22Rv1 (cell line): ENCODE measurements at regions not wholly inside any gene's neighbourhood (a gene's known extent, or its start where the extent isn't known, plus 50 kb on each side); places are given as distances from the start of the nearest gene placed in this dataset.

ENCODE experiments used
- H3K27ac ChIP-seq: fragments of 450-650 bp; 2 replicates; pipeline ENCODE4 v1.5.1; 2017
- ZFX ChIP-seq: fragments of 450-650 bp; IDR thresholded peaks from 2 replicates; pipeline ENCODE4 v1.6.1; 2017; ENCODE audit warnings: antibody characterized with exemption, borderline replicate concordance
- TF ChIP-seq, protein P1 (sequence below): fragments of 450-650 bp; IDR thresholded peaks from 2 replicates; pipeline ENCODE4 v1.5.1; 2017; ENCODE audit warnings: mild to moderate bottlenecking

DNA sequence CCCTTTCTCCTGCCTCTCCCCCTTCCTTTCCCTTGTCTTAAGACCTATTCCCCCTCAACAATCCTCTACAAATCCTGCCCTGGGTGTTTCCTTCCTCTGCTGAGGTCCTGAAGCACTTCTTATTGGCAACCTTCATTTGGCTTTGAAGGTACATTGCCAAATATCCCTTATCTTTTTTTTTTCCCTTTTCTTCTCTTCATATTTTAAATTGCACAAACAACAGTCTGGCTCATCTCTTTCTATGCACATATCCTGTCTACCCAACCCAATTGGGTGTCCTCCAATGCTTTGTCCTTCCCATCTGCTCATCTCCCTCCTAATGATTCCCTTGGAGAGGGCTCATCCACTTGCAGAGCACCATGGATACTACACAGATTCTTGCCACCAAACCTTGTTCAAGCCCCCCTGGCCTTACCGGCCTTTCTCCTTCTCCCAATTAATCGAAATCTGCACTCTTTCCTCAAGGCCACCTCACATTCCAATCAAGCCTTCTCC lies 537.9 kb upstream of the JARID2 start:
- H3K27ac ChIP-seq, result no peak overlapping the region
- TF ChIP-seq, protein P1, sequence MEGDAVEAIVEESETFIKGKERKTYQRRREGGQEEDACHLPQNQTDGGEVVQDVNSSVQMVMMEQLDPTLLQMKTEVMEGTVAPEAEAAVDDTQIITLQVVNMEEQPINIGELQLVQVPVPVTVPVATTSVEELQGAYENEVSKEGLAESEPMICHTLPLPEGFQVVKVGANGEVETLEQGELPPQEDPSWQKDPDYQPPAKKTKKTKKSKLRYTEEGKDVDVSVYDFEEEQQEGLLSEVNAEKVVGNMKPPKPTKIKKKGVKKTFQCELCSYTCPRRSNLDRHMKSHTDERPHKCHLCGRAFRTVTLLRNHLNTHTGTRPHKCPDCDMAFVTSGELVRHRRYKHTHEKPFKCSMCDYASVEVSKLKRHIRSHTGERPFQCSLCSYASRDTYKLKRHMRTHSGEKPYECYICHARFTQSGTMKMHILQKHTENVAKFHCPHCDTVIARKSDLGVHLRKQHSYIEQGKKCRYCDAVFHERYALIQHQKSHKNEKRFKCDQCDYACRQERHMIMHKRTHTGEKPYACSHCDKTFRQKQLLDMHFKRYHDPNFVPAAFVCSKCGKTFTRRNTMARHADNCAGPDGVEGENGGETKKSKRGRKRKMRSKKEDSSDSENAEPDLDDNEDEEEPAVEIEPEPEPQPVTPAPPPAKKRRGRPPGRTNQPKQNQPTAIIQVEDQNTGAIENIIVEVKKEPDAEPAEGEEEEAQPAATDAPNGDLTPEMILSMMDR, result no peak
- TF ChIP-seq ZFX, result no peak

DNA sequence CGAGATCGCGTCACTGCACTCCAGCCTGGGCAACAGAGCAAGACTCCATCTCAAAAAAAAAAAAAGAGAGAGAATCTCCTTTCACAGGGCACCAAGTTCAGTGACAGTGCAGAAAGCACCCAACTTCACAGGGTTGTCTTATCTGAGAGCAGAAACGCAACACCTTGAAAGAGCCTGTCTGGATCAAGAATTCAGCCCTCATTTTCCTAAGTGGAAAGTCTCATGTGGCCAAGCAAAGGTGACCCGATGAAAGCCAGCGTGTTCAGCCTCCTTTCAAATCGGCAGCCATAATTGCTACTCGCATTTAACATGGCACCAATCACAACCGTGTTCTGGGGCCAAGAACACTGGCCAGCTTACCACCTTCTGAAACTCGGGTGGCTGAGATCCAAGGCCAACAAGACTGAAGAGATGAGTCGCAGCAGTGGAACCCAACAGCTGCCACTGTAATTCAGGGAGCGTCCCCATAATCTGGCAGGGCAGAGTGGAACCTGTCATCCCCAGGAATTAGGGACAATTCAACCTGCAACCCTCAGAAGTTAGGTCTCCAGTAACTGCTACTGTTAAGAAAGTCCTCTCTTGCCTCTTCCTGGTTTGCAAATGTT lies 536.7 kb upstream of the JARID2 start:
- H3K27ac ChIP-seq, result no peak overlapping the region

DNA sequence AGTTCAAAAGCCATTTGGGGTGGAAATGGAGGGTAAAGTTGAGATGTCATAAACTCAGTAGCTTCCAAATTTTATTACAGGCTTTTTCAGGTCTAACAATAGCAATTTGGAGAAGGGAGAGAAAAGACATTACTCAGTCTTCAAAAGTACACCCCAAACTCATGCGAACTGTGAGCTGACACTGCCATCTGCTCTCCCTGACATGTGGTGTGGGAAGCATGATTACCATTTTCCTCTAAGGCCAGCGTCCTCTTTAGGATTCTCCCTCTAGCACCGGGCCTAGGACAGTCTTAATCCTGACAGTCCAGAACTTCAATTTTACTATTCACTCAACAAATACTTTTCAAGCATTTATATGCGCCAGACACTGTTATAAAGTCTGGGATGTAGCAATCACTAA lies 536.0 kb upstream of the JARID2 start:
- TF ChIP-seq ZFX, result no peak
- TF ChIP-seq, protein P1, result no peak

More for the DNA sequence above, 536.7 kb upstream of the JARID2 start:
- TF ChIP-seq ZFX, result no peak
- TF ChIP-seq, protein P1, result no peak

DNA sequence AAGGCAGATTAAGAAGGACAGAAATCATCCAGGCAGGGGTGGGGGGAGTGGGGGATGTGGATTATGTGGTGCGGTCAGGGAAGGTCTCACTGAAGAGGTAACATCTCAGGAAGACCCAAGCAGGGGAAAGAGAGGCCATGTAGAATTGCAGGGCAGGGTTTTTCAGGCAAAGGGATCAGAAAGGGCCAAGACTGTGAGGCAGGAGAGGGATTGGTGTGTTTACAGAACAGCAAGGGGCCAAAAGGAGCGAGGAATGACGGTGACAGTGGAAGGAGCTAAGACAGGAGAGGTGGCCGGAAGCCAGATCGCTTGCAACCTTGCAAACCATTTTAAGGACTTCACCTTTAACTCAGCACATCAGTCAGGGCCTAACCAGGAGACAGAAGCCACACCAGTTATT lies 535.4 kb upstream of the JARID2 start:
- no peak overlapping the region for H3K27ac ChIP-seq
- TF ChIP-seq, protein P1, result no peak
- no peak for TF ChIP-seq ZFX

More for the DNA sequence above, 536.0 kb upstream of the JARID2 start:
- H3K27ac ChIP-seq, result no peak overlapping the region

DNA sequence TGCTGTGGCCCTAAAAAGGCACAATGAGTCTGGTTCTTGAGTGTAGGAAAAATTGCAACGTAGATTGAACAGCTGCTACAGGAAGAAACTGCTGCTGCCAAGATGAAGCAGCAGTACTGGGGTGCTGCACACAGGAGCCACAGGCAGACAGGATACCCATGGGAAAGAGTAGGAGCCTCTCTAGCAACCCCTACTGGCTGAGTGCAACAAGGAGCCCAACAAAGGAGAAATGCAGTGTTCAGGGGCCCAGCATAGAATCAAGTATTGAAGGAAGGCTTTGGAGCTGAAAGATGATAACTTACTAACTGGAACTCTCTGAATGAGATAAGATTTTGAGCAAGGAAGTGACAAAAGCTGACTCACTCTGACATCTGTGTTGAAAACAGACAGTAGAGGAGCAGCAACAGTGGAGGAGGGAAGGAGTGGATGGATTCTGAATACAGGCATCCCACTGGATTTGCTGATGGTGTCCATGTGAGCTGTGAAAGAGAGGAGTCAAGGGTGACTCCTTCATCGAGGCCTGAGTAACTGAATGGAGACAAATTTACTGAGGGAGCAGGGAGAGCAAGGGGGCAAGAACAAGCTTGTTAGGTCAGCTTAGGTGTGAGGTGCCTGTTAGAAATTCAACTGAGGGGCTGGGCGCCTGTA lies 534.7 kb upstream of the JARID2 start:
- no peak overlapping the region for H3K27ac ChIP-seq
- TF ChIP-seq, protein P1, result peak; percentile 33
- TF ChIP-seq ZFX, result no peak

DNA sequence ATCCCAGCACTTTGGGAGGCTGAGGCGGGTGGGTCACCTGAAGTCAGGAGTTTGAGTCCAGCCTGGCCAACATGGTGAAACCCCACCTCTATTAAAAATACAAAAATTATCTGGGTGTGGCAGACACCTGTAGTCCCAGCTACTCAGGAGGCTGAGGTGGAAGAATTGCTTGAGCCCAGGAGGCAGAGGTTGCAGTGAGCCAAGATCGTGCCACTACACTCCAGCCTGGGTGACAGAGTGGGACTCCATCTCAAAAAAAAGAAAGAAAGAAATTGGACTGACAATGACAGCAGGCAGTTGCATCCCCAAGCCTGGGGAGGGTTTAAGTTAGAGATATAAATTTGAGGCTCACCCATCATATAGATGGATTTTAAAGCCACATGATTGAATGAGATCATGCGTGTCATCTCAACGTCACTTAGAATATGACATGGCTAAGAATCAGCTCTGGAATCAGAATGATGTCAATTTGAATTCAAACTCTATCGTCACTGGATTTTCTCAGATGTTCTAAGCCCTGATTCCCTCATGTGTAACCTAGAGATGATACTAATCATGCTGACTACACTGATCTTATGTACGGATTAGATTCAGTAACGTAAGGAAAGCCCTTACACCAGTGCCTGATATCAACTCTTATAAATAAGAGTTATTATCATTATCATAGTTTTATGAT lies 534.0 kb upstream of the JARID2 start:
- H3K27ac ChIP-seq, result no peak overlapping the region
- TF ChIP-seq, protein P1, result no peak
- TF ChIP-seq ZFX, result no peak
